GM12873 (cell line): ENCODE measurements at regions not wholly inside any gene's neighbourhood (a gene's known extent, or its start where the extent isn't known, plus 50 kb on each side); places are given as distances from the start of the nearest gene placed in this dataset.

Experiments
- TF ChIP-seq, protein P1 (sequence below): IDR thresholded peaks from 2 replicates; pipeline ENCODE4 v1.5.1; 2012; ENCODE audit warnings: low read depth, mild to moderate bottlenecking, moderate library complexity, low read length, control low read depth; ENCODE audit not compliant: insufficient read depth; ENCODE audit errors: missing control alignments

DNA sequence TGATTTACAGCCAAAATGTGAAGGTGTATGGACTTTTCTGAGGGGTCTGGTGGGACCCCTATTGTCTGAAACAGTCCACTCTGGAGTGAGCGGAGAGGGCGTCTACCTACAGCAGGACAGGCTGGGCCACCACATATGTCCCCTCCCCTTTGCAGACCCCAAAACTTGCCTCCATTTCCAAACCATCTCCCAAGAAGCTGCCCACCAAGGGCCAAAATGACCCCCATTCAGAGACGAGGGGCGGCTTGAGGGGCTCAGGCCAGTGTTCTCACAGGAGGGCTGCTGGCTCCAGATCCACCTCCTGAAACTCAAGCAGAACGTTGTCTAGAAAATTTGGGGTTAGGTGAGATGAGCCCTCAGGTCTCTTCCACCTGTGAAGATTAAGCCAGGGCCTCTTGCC, 161.1 kb upstream of the SALL3 start:
- TF ChIP-seq, protein P1, sequence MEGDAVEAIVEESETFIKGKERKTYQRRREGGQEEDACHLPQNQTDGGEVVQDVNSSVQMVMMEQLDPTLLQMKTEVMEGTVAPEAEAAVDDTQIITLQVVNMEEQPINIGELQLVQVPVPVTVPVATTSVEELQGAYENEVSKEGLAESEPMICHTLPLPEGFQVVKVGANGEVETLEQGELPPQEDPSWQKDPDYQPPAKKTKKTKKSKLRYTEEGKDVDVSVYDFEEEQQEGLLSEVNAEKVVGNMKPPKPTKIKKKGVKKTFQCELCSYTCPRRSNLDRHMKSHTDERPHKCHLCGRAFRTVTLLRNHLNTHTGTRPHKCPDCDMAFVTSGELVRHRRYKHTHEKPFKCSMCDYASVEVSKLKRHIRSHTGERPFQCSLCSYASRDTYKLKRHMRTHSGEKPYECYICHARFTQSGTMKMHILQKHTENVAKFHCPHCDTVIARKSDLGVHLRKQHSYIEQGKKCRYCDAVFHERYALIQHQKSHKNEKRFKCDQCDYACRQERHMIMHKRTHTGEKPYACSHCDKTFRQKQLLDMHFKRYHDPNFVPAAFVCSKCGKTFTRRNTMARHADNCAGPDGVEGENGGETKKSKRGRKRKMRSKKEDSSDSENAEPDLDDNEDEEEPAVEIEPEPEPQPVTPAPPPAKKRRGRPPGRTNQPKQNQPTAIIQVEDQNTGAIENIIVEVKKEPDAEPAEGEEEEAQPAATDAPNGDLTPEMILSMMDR: no peak

DNA sequence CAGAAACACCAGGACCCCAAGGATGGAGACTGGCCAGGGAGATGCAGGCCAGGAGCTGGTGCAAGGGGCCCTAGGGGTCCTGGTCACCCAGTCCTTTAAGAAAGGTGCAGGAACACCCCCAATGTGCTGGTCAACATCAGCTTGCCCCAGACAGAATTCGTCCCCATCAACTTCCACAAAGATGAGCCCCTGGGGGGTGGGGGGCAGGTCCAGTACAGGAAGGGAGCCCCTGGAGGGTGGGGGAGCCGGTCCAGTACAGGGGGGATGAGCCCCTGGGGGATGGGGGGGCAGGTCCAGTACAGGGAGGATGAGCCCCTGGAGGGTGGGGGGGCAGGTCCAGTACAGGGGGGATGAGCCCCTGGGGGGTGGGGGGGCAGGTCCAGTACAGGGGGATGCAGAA, 160.7 kb upstream of the SALL3 start:
- TF ChIP-seq, protein P1: no peak

DNA sequence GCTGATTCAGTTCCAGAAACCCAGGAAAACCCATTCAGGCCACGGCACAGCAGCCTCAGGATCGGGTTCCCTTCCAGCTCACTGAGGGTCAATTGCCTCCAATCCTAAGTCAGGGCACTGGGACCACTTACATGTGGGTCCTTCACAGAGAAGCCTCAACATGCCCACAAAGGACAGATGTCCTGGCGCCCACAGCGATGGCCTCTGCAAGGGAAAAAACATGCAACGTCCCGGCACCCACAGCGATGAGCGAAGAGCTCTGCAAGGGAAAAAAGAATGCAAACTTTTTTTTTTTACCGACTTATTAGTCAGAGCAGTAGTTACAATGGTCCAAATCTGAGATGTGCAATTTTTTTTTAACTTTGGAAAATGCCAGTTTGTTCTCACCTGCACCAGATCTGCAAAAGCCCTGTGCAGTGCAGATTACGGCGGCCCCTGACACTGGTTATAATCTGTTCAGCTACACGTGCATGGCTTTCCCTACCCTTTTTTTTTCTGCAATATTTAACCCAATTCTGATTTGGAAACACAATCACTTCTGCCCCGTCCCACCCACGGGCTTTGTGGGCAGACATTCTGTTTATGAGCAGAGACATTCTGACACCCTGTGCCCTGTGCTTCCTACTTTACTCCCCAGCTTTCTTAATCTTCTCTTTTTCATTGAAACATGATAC, 159.3 kb upstream of the SALL3 start:
- TF ChIP-seq, protein P1: no peak

DNA sequence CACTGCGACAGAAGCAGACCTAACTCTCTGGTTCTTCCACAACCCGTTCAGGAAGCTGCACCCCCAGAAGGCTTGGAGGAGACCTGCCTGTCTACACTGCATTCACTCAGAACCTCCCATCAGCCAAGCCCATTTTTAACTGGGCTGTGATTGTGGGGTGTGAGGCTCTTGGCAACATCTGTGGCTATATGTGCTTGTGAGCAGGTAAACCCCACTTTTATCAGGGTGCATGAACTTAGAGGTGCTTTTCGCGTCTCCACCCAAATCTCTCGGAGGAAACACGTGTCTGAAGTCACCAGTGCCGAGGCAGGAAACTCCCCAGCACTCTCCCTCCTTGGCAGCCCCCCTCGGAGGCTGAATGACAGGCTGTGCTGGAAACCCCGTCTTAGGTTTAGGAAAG, 158.2 kb upstream of the SALL3 start:
- TF ChIP-seq, protein P1: no peak

DNA sequence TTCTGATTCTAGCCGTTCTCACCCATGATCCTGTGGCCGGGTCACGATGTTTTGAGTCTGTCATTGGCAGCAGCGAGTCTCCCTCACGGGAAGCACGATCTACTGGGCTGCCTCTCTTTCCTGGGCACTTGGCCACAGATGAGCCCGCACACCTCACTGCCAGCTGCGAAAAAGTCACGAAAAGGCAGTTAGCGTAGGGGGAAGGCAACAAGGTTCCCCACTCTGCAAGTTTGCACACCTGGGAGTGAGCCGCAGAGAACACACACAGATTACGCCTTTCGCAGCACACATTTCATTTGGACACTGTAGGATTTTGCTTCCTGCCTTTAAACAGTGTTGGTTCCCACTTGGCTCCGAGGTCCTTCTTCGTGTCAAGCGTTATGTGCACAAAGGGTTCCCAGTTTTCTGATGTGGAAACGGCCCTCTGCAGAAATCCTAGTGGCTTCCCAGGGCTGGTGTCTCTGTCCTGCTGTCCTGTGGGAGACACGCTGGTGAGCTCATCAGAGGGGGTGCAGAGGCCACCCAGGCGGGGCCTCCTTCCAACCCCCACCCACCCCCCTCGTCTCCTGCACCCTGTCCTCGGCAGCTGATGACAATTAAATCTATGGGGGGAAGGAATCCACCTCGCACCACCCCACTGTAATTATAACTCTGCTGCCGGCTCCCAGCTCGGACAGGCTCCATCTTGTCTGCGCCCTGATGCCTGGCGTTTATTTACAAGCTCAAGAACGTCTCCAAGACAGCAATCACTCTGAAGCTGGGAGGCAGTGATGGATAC, 157.3 kb upstream of the SALL3 start:
- TF ChIP-seq, protein P1: no peak

DNA sequence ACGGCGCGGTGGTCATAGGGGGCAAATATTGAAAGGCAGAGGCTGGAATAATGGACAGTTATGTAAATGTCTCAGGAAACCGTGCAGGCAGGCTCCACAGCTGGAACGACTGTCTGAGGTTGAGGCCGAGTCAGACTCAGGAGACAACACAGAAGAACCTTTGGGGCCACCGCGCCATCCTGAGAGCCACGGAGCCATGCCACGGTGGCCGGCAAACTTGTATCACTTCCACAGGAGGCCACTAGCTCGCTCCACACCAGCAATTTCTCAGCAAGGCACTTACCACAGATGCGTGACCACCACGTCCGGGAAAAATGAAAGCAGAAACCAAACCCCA, 156.7 kb upstream of the SALL3 start:
- TF ChIP-seq, protein P1: no peak

DNA sequence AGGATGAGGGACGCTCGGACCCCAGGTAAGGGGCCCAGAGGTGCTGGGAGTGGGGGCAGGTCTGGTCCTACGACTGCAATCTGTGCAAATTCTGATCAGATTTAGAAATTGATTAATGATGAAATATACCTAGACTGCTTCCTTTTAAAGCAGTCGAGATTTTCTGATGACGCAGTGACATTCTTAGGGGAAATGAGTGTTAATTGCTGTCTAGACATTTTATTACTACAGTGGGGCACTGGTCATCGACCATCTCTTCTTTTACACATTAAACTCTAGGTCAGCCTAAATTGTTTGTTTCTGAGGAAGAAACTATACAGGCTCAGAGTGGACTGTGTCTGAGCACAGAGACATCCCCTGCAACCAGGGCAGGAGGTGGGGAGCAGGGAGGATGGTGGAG, 154.4 kb upstream of the SALL3 start:
- TF ChIP-seq, protein P1: no peak
